ENCODE measurements at regions not wholly inside any gene's neighbourhood (a gene's known extent, or its start where the extent isn't known, plus 50 kb on each side); places are given as distances from the start of the nearest gene placed in this dataset.
"Not testable (repeated sequence)": the region's sequence is repeated elsewhere in the genome, so short reads cannot be mapped to it uniquely, and the experiment has no call there.

DNA sequence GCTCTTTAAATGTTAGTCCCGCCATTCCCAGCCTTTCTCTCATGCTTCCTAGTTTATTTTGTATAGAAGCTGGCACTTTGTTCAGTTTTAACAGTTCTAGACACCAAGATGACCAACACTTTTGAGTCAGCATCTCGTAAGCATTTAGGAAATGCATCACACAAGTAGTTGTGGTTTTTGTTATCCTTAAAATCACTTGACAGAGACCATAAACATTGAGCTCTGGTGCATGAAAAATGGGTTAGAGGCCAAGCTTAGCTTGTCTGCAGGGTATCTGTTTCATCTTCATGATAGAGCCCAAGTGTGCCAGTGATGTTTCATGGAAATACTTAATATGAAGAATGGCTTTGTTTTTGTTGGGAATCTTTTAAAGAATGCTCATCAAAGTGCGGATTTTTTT lies 159.7 kb downstream of the DISP1 start:
- no peaks in the 10 kb centered on the region for H3K36me3 Mint-ChIP-seq (ENCODE audit: insufficient read depth, unreplicated experiment)
- Histone ChIP-seq H3K36me3 (ENCODE audit: control insufficient read depth, insufficient read depth, low read length) (no peaks in the 10 kb centered on the region), H3K27me3 (replicated peaks; ENCODE audit: control insufficient read depth, insufficient read depth, low read length) (no peaks in the 10 kb centered on the region), H3K4me1 (no peaks in the 10 kb centered on the region), H3K9me3 (no peaks in the 10 kb centered on the region), H3K4me3 (ENCODE audit: low read depth, low read length) (no peak overlapping the region)
- no peak overlapping the region for H3K4me3 Mint-ChIP-seq (ENCODE audit: unreplicated experiment)
- BruUV-seq (replicated peaks) = no TSS peak
- CTCF ChIA-PET = no interaction called here
- TF ChIP-seq, protein P1, sequence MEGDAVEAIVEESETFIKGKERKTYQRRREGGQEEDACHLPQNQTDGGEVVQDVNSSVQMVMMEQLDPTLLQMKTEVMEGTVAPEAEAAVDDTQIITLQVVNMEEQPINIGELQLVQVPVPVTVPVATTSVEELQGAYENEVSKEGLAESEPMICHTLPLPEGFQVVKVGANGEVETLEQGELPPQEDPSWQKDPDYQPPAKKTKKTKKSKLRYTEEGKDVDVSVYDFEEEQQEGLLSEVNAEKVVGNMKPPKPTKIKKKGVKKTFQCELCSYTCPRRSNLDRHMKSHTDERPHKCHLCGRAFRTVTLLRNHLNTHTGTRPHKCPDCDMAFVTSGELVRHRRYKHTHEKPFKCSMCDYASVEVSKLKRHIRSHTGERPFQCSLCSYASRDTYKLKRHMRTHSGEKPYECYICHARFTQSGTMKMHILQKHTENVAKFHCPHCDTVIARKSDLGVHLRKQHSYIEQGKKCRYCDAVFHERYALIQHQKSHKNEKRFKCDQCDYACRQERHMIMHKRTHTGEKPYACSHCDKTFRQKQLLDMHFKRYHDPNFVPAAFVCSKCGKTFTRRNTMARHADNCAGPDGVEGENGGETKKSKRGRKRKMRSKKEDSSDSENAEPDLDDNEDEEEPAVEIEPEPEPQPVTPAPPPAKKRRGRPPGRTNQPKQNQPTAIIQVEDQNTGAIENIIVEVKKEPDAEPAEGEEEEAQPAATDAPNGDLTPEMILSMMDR (IDR thresholded peaks at IDR 0.05; ENCODE audit: insufficient read depth in 1 of 2, low read depth in 1 of 2, low read length in 1 of 2, severe bottlenecking in 1 of 2, unreplicated experiment in 1 of 2) = no peak
- no peak overlapping the region for H3K27ac Mint-ChIP-seq (ENCODE audit: unreplicated experiment)
- no peaks in the 10 kb centered on the region for H3K4me1 Mint-ChIP-seq (ENCODE audit: low read depth, unreplicated experiment)
- H3K27me3 Mint-ChIP-seq (ENCODE audit: insufficient read depth, unreplicated experiment) = no peaks in the 10 kb centered on the region
- H3K9me3 Mint-ChIP-seq (ENCODE audit: unreplicated experiment) = no peaks in the 10 kb centered on the region
- POLR2A ChIA-PET = no interaction called here
- intact Hi-C loops (cut with micrococcal nuclease; ENCODE audit: unreplicated experiment) = no loop called here
- no peak for DNase-seq

DNA sequence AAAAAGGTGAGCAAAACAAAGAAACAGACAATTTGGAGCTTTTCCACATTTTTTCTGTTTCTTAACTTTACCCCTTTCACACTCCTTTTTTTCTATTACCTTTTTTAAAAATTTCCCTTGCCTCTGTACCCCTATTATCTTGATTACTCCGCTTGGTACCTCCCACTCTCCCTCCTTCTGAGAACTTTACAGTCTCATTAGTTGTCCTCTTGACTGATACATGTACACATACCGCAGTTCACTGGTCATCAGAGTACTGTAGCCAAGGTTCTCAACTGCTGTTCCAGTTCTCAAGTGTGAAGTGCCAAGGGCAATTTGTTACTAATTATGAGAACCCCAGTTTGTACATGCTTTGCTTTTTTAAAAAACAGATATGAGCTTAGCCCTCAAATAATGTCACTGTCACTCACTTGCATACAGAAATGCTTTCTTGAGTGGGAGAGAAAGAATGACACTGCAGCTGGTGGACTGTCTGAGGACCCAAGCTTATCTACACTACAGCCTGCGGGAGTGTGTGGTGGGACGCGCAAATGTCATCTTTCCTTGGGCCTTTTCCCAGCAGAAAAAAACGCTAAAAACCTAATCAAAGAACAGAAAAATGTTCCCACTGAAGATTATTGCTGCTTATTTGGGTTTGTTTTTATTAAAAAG lies 160.8 kb downstream of the DISP1 start:
- Mint-ChIP-seq H3K27ac (ENCODE audit: unreplicated experiment) (no peak overlapping the region), H3K4me3 (ENCODE audit: unreplicated experiment) (no peak overlapping the region), H3K36me3 (ENCODE audit: insufficient read depth, unreplicated experiment) (no peaks in the 10 kb centered on the region), H3K4me1 (ENCODE audit: low read depth, unreplicated experiment) (no peaks in the 10 kb centered on the region), H3K27me3 (ENCODE audit: insufficient read depth, unreplicated experiment) (no peaks in the 10 kb centered on the region), H3K9me3 (ENCODE audit: unreplicated experiment) (no peaks in the 10 kb centered on the region)
- Histone ChIP-seq H3K27me3 (replicated peaks; ENCODE audit: control insufficient read depth, insufficient read depth, low read length) (no peaks in the 10 kb centered on the region), H3K9me3 (no peaks in the 10 kb centered on the region), H3K36me3 (ENCODE audit: control insufficient read depth, insufficient read depth, low read length) (no peaks in the 10 kb centered on the region), H3K4me3 (ENCODE audit: low read depth, low read length) (no peak overlapping the region), H3K4me1 (no peaks in the 10 kb centered on the region)
- intact Hi-C loops (cut with micrococcal nuclease; ENCODE audit: unreplicated experiment) = no loop called here
- POLR2A ChIA-PET = no interaction called here
- no peak for DNase-seq
- no TSS peak for BruUV-seq (replicated peaks)
- TF ChIP-seq, protein P1 (IDR thresholded peaks at IDR 0.05; ENCODE audit: insufficient read depth in 1 of 2, low read depth in 1 of 2, low read length in 1 of 2, severe bottlenecking in 1 of 2, unreplicated experiment in 1 of 2) = no peak
- CTCF ChIA-PET = no interaction called here

DNA sequence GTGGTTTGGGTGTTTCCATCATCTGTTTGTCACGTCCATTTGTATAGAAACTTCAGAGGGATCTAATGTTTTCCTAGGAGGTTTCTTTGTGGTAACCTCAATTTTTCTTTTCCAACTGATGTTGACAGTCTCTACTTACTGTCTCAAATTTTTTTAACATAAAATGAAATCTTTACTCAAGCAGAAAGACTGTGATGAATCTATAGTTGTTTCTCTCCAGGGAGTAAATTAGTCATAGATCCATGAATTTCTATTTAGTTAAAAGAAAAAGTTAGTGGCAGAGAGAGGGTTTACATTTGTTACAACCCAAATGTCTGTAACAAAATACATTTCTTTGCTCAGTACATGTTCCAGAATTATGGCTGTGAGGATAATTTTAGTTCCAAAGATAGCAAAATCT lies 161.6 kb downstream of the DISP1 start:
- Histone ChIP-seq H3K27me3 (replicated peaks; ENCODE audit: control insufficient read depth, insufficient read depth, low read length) (no peaks in the 10 kb centered on the region), H3K4me3 (ENCODE audit: low read depth, low read length) (no peak overlapping the region), H3K4me1 (no peaks in the 10 kb centered on the region), H3K9me3 (no peaks in the 10 kb centered on the region), H3K36me3 (ENCODE audit: control insufficient read depth, insufficient read depth, low read length) (no peaks in the 10 kb centered on the region)
- TF ChIP-seq, protein P1 (IDR thresholded peaks at IDR 0.05; ENCODE audit: insufficient read depth in 1 of 2, low read depth in 1 of 2, low read length in 1 of 2, severe bottlenecking in 1 of 2, unreplicated experiment in 1 of 2) = no peak
- POLR2A ChIA-PET = no interaction called here
- BruUV-seq (replicated peaks) = no TSS peak
- no peaks in the 10 kb centered on the region for H3K27me3 Mint-ChIP-seq (ENCODE audit: insufficient read depth, unreplicated experiment)
- no peak overlapping the region for H3K4me3 Mint-ChIP-seq (ENCODE audit: unreplicated experiment)
- CTCF ChIA-PET = no interaction called here
- DNase-seq = no peak
- intact Hi-C loops (cut with micrococcal nuclease; ENCODE audit: unreplicated experiment) = no loop called here
- H3K27ac Mint-ChIP-seq (ENCODE audit: unreplicated experiment) = no peak overlapping the region
- H3K9me3 Mint-ChIP-seq (ENCODE audit: unreplicated experiment) = no peaks in the 10 kb centered on the region
- no peaks in the 10 kb centered on the region for H3K36me3 Mint-ChIP-seq (ENCODE audit: insufficient read depth, unreplicated experiment)
- H3K4me1 Mint-ChIP-seq (ENCODE audit: low read depth, unreplicated experiment) = no peaks in the 10 kb centered on the region

DNA sequence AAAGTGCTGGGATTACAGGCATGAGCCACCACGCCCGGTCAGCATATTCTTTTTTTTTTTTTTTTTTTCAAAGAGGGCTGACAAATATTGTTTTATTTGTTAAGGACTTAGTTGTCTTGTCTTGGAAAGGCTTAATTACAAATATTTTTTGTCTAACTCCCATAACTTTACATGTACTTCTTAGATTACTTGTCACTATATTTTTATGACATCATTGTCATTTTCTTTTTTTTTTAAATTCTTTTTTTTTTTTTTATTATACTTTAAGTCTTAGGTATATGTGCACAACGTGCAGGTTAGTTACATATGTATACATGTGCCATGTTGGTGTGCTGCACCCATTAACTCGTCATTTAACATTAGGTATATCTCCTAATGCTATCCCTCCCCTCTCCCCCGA lies 162.5 kb downstream of the DISP1 start:
- CTCF ChIA-PET; intact Hi-C loops (cut with micrococcal nuclease; ENCODE audit: unreplicated experiment); H3K36me3 ChIP-seq (ENCODE audit: control insufficient read depth, insufficient read depth, low read length); H3K27ac Mint-ChIP-seq (ENCODE audit: unreplicated experiment); H3K4me3 Mint-ChIP-seq (ENCODE audit: unreplicated experiment); H3K36me3 Mint-ChIP-seq (ENCODE audit: insufficient read depth, unreplicated experiment); DNase-seq; H3K27me3 ChIP-seq (replicated peaks; ENCODE audit: control insufficient read depth, insufficient read depth, low read length); H3K4me3 ChIP-seq (ENCODE audit: low read depth, low read length); BruUV-seq (replicated peaks); POLR2A ChIA-PET; H3K4me1 ChIP-seq; H3K9me3 Mint-ChIP-seq (ENCODE audit: unreplicated experiment); H3K9me3 ChIP-seq; H3K4me1 Mint-ChIP-seq (ENCODE audit: low read depth, unreplicated experiment); H3K27me3 Mint-ChIP-seq (ENCODE audit: insufficient read depth, unreplicated experiment): not testable (repeated sequence)

Data from Caco-2 (cell line).